ENCODE measurements at regions not wholly inside any gene's neighbourhood (a gene's known extent, or its start where the extent isn't known, plus 50 kb on each side); places are given as distances from the start of the nearest gene placed in this dataset.
A peak's percentile ranks its signal among the peaks of the same experiment; 100 is the strongest.

- H4K20me1 ChIP-seq (ENCODE audit: insufficient read depth, low read length): no peaks in the 10 kb centered on the region
- no peak overlapping the region for H4K91ac ChIP-seq (ENCODE audit: insufficient read depth, low read depth, low read length)
- no peak overlapping the region for H3K14ac ChIP-seq (replicated peaks; ENCODE audit: low read depth, low read length)
- no CpG with 5 or more reads among the region's 2 CpGs for WGBS, 2 experiments (ENCODE audit: extremely low coverage in 2 of 2, insufficient read length in 1 of 2)
- peaks cover 5% of the 10 kb centered on the region; the same call in 1 of the 2 replicates for H3K4me1 ChIP-seq (ENCODE audit: control insufficient read depth, insufficient read depth, low read length)
- H3K4ac ChIP-seq (ENCODE audit: low read depth, low read length): no peak overlapping the region
- H3K36me3 ChIP-seq (ENCODE audit: control insufficient read depth, insufficient read depth, low read length): no peaks in the 10 kb centered on the region
- H2AK5ac ChIP-seq (ENCODE audit: low read depth, low read length): no peak overlapping the region
- no peak overlapping the region for H2BK120ac ChIP-seq (ENCODE audit: low read depth, low read length)
- H3K56ac ChIP-seq (ENCODE audit: extremely low read depth, insufficient read depth, low read length): no peak overlapping the region
- H3K27ac ChIP-seq (ENCODE audit: insufficient read depth, low read length): no peak overlapping the region
- CTCF ChIA-PET: interaction anchor here (0.6 kb wide), 2 partner anchors 151 to 451 kb away, joined by 3 read pairs; no protein-coding TSS in a partner anchor
- H3K9me3 ChIP-seq (ENCODE audit: control insufficient read depth, insufficient read depth, low read length): no peaks in the 10 kb centered on the region
- H3K4me2 ChIP-seq (ENCODE audit: low read depth, low read length): no peak overlapping the region
- POLR2A ChIA-PET (ENCODE audit: unreplicated experiment): no interaction called here
- H3K9me1 ChIP-seq (ENCODE audit: insufficient read depth, low read length): peaks cover 4% of the 10 kb centered on the region; the same call in 1 of the 2 replicates
- no TSS peak for BruUV-seq (replicated peaks)
- ATAC-seq (ENCODE audit: low read depth) (peak; percentile 72; the same call in 1 of the 2 replicates), DNase-seq (peak; percentile 66)
- no peak overlapping the region for H3K23ac ChIP-seq (ENCODE audit: low read depth, low read length)
- H3K79me1 ChIP-seq (ENCODE audit: low read depth in 1 of 2, low read length in 2 of 2): no peaks in the 10 kb centered on the region
- H3K18ac ChIP-seq (ENCODE audit: low read depth, low read length): no peak overlapping the region
- peak overlapping the region; percentile 39; the same call in 1 of the 3 replicates for H2BK15ac ChIP-seq (ENCODE audit: low read depth, low read length)
- no peak overlapping the region for H2AFZ ChIP-seq (replicated peaks; ENCODE audit: low read length, poor library complexity)
- dilution Hi-C loops (cut with HindIII; ENCODE audit: low sequenced_read_pairs, unreplicated experiment): no loop called here
- no peaks in the 10 kb centered on the region for H3K27me3 ChIP-seq (ENCODE audit: control insufficient read depth, insufficient read depth, low read length)
- in situ Hi-C loops (cut with MboI; ENCODE audit: low sequenced_read_pairs): loop anchor here (5.0 to 10.0 kb wide), 3 partner anchors 315 to 1115 kb away; no protein-coding TSS in a partner anchor
- no peak overlapping the region for H2BK5ac ChIP-seq (ENCODE audit: low read depth, low read length, poor library complexity, severe bottlenecking)
- TF ChIP-seq RAD21 (IDR thresholded peaks at IDR 0.05; ENCODE audit: low read length) (peak; percentile 97), CTCF (conservative IDR thresholded peaks at IDR 0.05; ENCODE audit: low read depth, low read length) (peak; percentile 93), USF2 (IDR thresholded peaks at IDR 0.05; ENCODE audit: low read depth, low read length) (no peak), MAFK (IDR thresholded peaks at IDR 0.05; ENCODE audit: low read depth, low read length) (no peak), RCOR1 (IDR thresholded peaks at IDR 0.05; ENCODE audit: insufficient replicate concordance, low read length) (no peak), ELK1 (IDR thresholded peaks at IDR 0.05; ENCODE audit: borderline replicate concordance, low read depth, low read length) (no peak), POLR2A (IDR thresholded peaks at IDR 0.05; ENCODE audit: low read depth, low read length) (0 out of 2 replicates have a peak, but pooled peaks have one; percentile 35), CHD1 (IDR thresholded peaks at IDR 0.05; ENCODE audit: low read depth, low read length) (no peak), SMC3 (IDR thresholded peaks at IDR 0.05; ENCODE audit: low read depth, low read length) (peak; percentile 97), MXI1 (IDR thresholded peaks at IDR 0.05; ENCODE audit: borderline replicate concordance, low read depth, low read length) (no peak)
- no peak overlapping the region for H3K9ac ChIP-seq (ENCODE audit: low read depth, low read length)
- no peak overlapping the region for H2AK9ac ChIP-seq (replicated peaks; ENCODE audit: low read depth, low read length, poor library complexity)
- H3K4me3 ChIP-seq (ENCODE audit: insufficient read depth, low read depth, low read length): no peak overlapping the region
- no peak overlapping the region for H4K5ac ChIP-seq (ENCODE audit: low read depth, low read length)
- intact Hi-C loops (cut with micrococcal nuclease): loop anchor here (1.0 to 10.0 kb wide), 13 partner anchors 142 to 1113 kb away; partner anchors contain the start of gene OSR1
- H4K8ac ChIP-seq (ENCODE audit: low read depth in 2 of 2, low read length in 2 of 2): 0 out of 4 replicates have a peak overlapping the region, but pooled peaks of 1 of the 2 experiments have one; percentile 18
- peak overlapping the region; percentile 53; the same call in 1 of the 2 replicates for H2BK20ac ChIP-seq (ENCODE audit: low read depth, low read length)
Measured at GRCh38 chr2:18749912-18750526, 160.7 kb upstream of the NT5C1B start.

Measured in IMR-90 (cell line).